ENCODE measurements at regions not wholly inside any gene's neighbourhood (a gene's known extent, or its start where the extent isn't known, plus 50 kb on each side); places are given as distances from the start of the nearest gene placed in this dataset.

DNA sequence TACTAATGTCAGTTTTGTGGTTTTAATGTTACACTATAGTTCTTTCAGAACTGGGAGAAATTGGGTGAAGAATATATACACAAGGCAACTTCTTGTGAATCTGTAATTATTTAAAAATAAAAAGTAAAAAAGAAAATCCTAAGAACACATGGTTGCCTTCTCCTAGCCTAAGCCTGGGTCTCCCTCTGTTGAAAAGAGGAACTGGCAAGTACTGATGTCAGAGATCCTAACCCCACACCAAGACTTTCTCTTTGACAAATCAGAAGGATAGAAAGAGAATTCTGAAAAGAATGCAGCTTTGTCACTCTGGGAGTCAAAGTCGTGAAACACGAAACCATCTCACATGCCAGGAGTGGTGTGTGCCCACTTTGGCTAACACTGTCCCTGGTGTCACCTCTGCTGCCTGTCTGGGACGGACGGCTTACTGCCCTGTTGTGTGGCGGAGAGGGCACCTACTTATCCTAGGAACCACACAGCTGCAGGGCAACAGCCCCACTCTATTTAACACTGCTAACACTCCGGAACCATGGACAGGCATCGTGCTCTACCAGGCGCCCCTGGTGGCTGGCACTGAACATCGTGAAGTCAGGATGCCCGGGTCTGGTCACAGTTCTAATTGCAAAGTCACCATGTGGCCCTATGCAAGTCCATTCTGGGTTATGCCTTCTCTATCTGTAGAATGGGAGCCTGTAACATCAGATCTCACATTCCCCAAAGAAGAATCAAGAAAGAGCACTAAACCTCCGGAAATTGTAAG is 108.7 kb upstream of the CD82 start:
- no peak for TF ChIP-seq POLR2A (IDR thresholded peaks at IDR 0.05)
- TF ChIP-seq, protein P1, sequence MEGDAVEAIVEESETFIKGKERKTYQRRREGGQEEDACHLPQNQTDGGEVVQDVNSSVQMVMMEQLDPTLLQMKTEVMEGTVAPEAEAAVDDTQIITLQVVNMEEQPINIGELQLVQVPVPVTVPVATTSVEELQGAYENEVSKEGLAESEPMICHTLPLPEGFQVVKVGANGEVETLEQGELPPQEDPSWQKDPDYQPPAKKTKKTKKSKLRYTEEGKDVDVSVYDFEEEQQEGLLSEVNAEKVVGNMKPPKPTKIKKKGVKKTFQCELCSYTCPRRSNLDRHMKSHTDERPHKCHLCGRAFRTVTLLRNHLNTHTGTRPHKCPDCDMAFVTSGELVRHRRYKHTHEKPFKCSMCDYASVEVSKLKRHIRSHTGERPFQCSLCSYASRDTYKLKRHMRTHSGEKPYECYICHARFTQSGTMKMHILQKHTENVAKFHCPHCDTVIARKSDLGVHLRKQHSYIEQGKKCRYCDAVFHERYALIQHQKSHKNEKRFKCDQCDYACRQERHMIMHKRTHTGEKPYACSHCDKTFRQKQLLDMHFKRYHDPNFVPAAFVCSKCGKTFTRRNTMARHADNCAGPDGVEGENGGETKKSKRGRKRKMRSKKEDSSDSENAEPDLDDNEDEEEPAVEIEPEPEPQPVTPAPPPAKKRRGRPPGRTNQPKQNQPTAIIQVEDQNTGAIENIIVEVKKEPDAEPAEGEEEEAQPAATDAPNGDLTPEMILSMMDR (IDR thresholded peaks at IDR 0.05): peak in 1 of 4 donors; percentile 25

Measured in right lobe of liver (tissue), 4 donors.